Neural progenitor cell (in vitro differentiated cells): ENCODE measurements at regions not wholly inside any gene's neighbourhood (a gene's known extent, or its start where the extent isn't known, plus 50 kb on each side); places are given as distances from the start of the nearest gene placed in this dataset.

Experiments
- DNase-seq: peaks from one replicate; pipeline ENCODE4 v3.0.0-alpha.2; 2016; ENCODE audit warnings: low spot score
- H2AFZ ChIP-seq: fragments of 200-600 bp; sonication (generic); replicated peaks from 2 replicates; pipeline ENCODE4 v1.6.1; 2016; ENCODE audit warnings: antibody characterized with exemption
- H3F3A ChIP-seq: fragments of 200-600 bp; sonication (generic); 2 replicates; pipeline ENCODE4 v1.6.1; 2016; ENCODE audit warnings: antibody characterized with exemption, low read depth
- H3K27ac ChIP-seq: fragments of 200-600 bp; sonication (generic); 2 replicates; pipeline ENCODE4 v1.5.1; 2016; ENCODE audit warnings: mild to moderate bottlenecking
- H3K27me3 ChIP-seq: fragments of 200-600 bp; sonication (generic); 2 replicates; pipeline ENCODE4 v1.6.1; 2016; ENCODE audit warnings: mild to moderate bottlenecking, moderate library complexity
- H3K36me3 ChIP-seq: fragments of 200-600 bp; sonication (generic); 2 replicates; pipeline ENCODE4 v1.5.1; 2016
- H3K4me1 ChIP-seq: fragments of 200-600 bp; sonication (generic); 2 replicates; pipeline ENCODE4 v1.6.1; 2016; ENCODE audit warnings: mixed run types
- H3K4me2 ChIP-seq: fragments of 200-600 bp; sonication (generic); 2 replicates; pipeline ENCODE4 v1.6.1; 2016
- H3K4me3 ChIP-seq: fragments of 200-600 bp; sonication (generic); 2 replicates; pipeline ENCODE4 v1.5.1; 2016
- H3K79me2 ChIP-seq: fragments of 200-600 bp; sonication (generic); 2 replicates; pipeline ENCODE4 v1.6.1; 2016; ENCODE audit warnings: low read depth
- H3K9ac ChIP-seq: fragments of 200-600 bp; sonication (generic); 2 replicates; pipeline ENCODE4 v1.6.1; 2016
- H3K9me3 ChIP-seq: fragments of 200-600 bp; sonication (generic); 2 replicates; pipeline ENCODE4 v1.5.1; 2016; ENCODE audit warnings: low read depth
- H4K20me1 ChIP-seq: fragments of 200-600 bp; sonication (generic); 2 replicates; pipeline ENCODE4 v1.6.1; 2016; ENCODE audit warnings: low read depth
- H3K27ac Mint-ChIP-seq: 3 replicates; pipeline ENCODE4 v1.8.0; 2021; ENCODE audit warnings: mixed read lengths
- H3K27me3 Mint-ChIP-seq: 2 replicates; pipeline ENCODE4 v1.8.0; 2022; ENCODE audit warnings: low read depth, mild to moderate bottlenecking, inconsistent platforms, moderate library complexity, mixed read lengths; ENCODE audit not compliant: insufficient read depth
- H3K36me3 Mint-ChIP-seq: 3 replicates; pipeline ENCODE4 v1.8.0; 2021; ENCODE audit warnings: mixed read lengths
- H3K4me1 Mint-ChIP-seq: 3 replicates; pipeline ENCODE4 v1.8.0; 2021; ENCODE audit warnings: mixed read lengths
- H3K4me3 Mint-ChIP-seq: 3 replicates; pipeline ENCODE4 v1.8.0; 2021; ENCODE audit warnings: mild to moderate bottlenecking, moderate library complexity, mixed read lengths
- H3K9me3 Mint-ChIP-seq: 3 replicates; pipeline ENCODE4 v1.8.0; 2020; ENCODE audit warnings: mixed read lengths
- EZH2 ChIP-seq: fragments of 200-600 bp; sonication (generic); IDR thresholded peaks from 2 replicates; pipeline ENCODE4 v1.6.1; 2017; ENCODE audit warnings: antibody characterized with exemption, mild to moderate bottlenecking, moderate library complexity
- EZH2phosphoT487 ChIP-seq: fragments of 200-600 bp; sonication (generic); IDR thresholded peaks from 2 replicates; pipeline ENCODE4 v1.6.1; 2017; ENCODE audit warnings: antibody characterized with exemption
- TF ChIP-seq, protein P1 (sequence below): fragments of 200-600 bp; sonication (generic); IDR thresholded peaks from 2 replicates; pipeline ENCODE4 v1.5.1; 2017; ENCODE audit warnings: antibody characterized with exemption, mild to moderate bottlenecking

DNA sequence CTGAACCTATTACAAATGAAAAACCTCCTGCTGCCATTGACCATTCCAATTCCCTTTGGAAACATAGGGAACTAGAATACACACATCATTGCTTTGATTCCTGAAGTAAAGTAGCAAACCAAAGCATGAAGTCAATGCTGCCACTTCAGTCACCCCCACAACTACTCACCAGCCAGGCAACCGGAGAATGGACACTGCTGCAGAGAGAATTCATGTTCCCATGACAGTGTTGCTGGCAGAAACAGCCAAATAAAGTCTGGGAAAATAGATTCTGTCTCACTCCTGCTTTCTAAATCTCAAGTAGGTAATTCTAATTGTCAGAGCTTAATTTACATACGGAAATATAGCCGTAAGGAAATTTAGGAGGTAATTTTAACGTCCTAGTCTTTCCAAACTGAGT is 162.9 kb upstream of the PLPPR1 start:
- Histone ChIP-seq H2AFZ (no peak overlapping the region), H3K9me3 (no peaks in the 10 kb centered on the region), H3K36me3 (no peaks in the 10 kb centered on the region), H3K4me2 (no peak overlapping the region), H4K20me1 (no peaks in the 10 kb centered on the region), H3K27me3 (no peaks in the 10 kb centered on the region), H3K79me2 (no peaks in the 10 kb centered on the region), H3K4me3 (no peak overlapping the region), H3K27ac (no peak overlapping the region), H3K4me1 (no peaks in the 10 kb centered on the region), H3F3A (no peaks in the 10 kb centered on the region), H3K9ac (no peak overlapping the region)
- no peak overlapping the region for H3K27ac Mint-ChIP-seq
- no peak for DNase-seq
- peaks cover 7% of the 10 kb centered on the region for H3K27me3 Mint-ChIP-seq
- peaks cover 5% of the 10 kb centered on the region for H3K9me3 Mint-ChIP-seq
- no peaks in the 10 kb centered on the region for H3K36me3 Mint-ChIP-seq
- TF ChIP-seq, protein P1, sequence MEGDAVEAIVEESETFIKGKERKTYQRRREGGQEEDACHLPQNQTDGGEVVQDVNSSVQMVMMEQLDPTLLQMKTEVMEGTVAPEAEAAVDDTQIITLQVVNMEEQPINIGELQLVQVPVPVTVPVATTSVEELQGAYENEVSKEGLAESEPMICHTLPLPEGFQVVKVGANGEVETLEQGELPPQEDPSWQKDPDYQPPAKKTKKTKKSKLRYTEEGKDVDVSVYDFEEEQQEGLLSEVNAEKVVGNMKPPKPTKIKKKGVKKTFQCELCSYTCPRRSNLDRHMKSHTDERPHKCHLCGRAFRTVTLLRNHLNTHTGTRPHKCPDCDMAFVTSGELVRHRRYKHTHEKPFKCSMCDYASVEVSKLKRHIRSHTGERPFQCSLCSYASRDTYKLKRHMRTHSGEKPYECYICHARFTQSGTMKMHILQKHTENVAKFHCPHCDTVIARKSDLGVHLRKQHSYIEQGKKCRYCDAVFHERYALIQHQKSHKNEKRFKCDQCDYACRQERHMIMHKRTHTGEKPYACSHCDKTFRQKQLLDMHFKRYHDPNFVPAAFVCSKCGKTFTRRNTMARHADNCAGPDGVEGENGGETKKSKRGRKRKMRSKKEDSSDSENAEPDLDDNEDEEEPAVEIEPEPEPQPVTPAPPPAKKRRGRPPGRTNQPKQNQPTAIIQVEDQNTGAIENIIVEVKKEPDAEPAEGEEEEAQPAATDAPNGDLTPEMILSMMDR = no peak
- TF ChIP-seq EZH2 (no peak), EZH2phosphoT487 (no peak)
- H3K4me1 Mint-ChIP-seq = peaks cover 2% of the 10 kb centered on the region
- no peak overlapping the region for H3K4me3 Mint-ChIP-seq

DNA sequence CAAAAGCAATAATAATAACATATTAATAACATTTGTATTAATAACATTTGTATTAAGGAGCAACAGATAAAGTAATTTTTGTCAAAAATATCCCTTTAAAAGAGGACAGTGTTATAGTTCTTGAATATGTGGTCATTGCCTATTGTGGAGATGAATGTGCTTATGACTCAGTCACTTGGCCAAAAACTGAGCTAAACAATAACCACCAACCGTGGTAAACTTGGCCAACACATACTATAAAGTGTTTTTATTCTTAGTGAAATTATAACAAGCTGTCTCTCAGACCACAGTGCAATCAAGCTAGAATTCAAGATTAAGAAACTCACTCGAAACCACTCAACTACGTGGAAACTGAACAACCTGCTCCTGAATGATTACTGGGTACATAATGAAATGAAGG is 159.2 kb upstream of the PLPPR1 start:
- Histone ChIP-seq H3K36me3 (no peaks in the 10 kb centered on the region), H3K9me3 (no peaks in the 10 kb centered on the region), H3K27ac (no peak overlapping the region), H3K27me3 (no peaks in the 10 kb centered on the region), H4K20me1 (no peaks in the 10 kb centered on the region), H3K4me1 (no peaks in the 10 kb centered on the region), H2AFZ (no peak overlapping the region), H3K9ac (no peak overlapping the region), H3F3A (no peaks in the 10 kb centered on the region), H3K79me2 (no peaks in the 10 kb centered on the region), H3K4me2 (no peak overlapping the region), H3K4me3 (no peak overlapping the region)
- DNase-seq = no peak
- Mint-ChIP-seq H3K36me3 (no peaks in the 10 kb centered on the region), H3K4me3 (no peak overlapping the region), H3K27ac (no peak overlapping the region), H3K27me3 (peaks cover 2% of the 10 kb centered on the region), H3K9me3 (peaks cover 5% of the 10 kb centered on the region), H3K4me1 (peaks cover 2% of the 10 kb centered on the region)
- no peak for TF ChIP-seq EZH2
- TF ChIP-seq, protein P1 = no peak

DNA sequence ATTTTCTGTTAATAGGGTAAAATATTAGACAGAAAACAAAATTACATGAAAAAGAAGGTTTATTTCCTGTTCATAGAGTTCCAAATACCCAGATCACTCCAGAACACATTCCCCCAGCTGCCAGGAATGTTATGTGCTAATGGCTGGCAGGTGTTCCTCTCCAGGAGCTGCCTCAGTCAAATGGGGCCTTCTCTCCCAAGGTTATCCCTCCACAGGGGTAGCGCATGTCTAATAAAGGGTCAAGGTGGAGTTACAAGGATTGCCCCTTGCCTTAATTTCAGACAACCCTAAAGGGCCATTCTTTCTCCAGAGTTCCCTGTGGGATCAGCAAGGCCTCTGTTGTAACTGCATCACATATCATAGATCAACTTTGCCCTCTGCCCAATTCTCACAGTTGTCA is 148.6 kb upstream of the PLPPR1 start:
- H3K27me3 Mint-ChIP-seq = peaks cover 3% of the 10 kb centered on the region
- H3F3A ChIP-seq = no peaks in the 10 kb centered on the region
- no peak overlapping the region for H3K4me2 ChIP-seq
- H3K27me3 ChIP-seq = no peaks in the 10 kb centered on the region
- no peak overlapping the region for H3K27ac Mint-ChIP-seq
- peaks cover 9% of the 10 kb centered on the region for H3K4me1 Mint-ChIP-seq
- H4K20me1 ChIP-seq = no peaks in the 10 kb centered on the region
- no peaks in the 10 kb centered on the region for H3K9me3 ChIP-seq
- no peaks in the 10 kb centered on the region for H3K36me3 ChIP-seq
- H3K4me3 ChIP-seq = no peak overlapping the region
- H3K9me3 Mint-ChIP-seq = no peaks in the 10 kb centered on the region
- DNase-seq = no peak
- no peak overlapping the region for H3K27ac ChIP-seq
- H3K4me3 Mint-ChIP-seq = no peak overlapping the region
- H3K9ac ChIP-seq = no peak overlapping the region
- H3K36me3 Mint-ChIP-seq = no peaks in the 10 kb centered on the region
- no peak for TF ChIP-seq EZH2
- no peak for TF ChIP-seq EZH2phosphoT487
- TF ChIP-seq, protein P1 = no peak
- no peaks in the 10 kb centered on the region for H3K79me2 ChIP-seq
- H3K4me1 ChIP-seq = peaks cover 9% of the 10 kb centered on the region
- no peak overlapping the region for H2AFZ ChIP-seq

DNA sequence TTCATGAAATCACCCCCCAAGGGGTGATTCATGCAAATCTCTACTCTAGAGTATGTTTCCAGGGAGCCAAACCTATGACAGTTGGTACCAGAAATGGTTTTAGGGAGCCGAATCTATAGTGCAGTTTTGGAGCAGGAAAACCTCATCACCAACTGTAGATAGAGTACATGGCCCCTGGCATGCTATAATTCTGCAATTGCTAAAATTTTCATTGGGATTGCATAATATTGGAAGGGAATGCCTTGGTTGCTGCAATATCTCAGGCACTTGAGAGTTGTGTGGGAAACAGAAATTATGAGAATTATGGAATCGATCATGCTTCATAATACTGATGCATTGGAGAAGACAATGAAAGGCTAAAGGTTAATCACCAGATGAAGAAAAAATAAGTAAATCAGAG is 148.2 kb upstream of the PLPPR1 start:
- Mint-ChIP-seq H3K27ac (no peak overlapping the region), H3K4me3 (no peak overlapping the region), H3K27me3 (peaks cover 3% of the 10 kb centered on the region), H3K9me3 (no peaks in the 10 kb centered on the region), H3K36me3 (no peaks in the 10 kb centered on the region), H3K4me1 (peaks cover 13% of the 10 kb centered on the region)
- no peaks in the 10 kb centered on the region for H3F3A ChIP-seq
- H4K20me1 ChIP-seq = no peaks in the 10 kb centered on the region
- H3K36me3 ChIP-seq = no peaks in the 10 kb centered on the region
- DNase-seq = no peak
- no peaks in the 10 kb centered on the region for H3K27me3 ChIP-seq
- no peak overlapping the region for H3K4me2 ChIP-seq
- H3K9me3 ChIP-seq = no peaks in the 10 kb centered on the region
- H3K4me1 ChIP-seq = peaks cover 10% of the 10 kb centered on the region
- no peak overlapping the region for H2AFZ ChIP-seq
- no peaks in the 10 kb centered on the region for H3K79me2 ChIP-seq
- no peak overlapping the region for H3K4me3 ChIP-seq
- TF ChIP-seq, protein P1 = no peak
- no peak for TF ChIP-seq EZH2
- no peak for TF ChIP-seq EZH2phosphoT487
- no peak overlapping the region for H3K9ac ChIP-seq
- no peak overlapping the region for H3K27ac ChIP-seq
